ENCODE measurements at regions not wholly inside any gene's neighbourhood (a gene's known extent, or its start where the extent isn't known, plus 50 kb on each side); places are given as distances from the start of the nearest gene placed in this dataset.

- H3K27me3 ChIP-seq (ENCODE audit: control insufficient read depth, insufficient read depth, low read length), result no peaks in the 10 kb centered on the region
- no CpG with 5 or more reads among the region's 4 CpGs for WGBS (ENCODE audit: insufficient coverage)
- H3K36me3 ChIP-seq (ENCODE audit: control insufficient read depth, insufficient read depth, low read length), result no peaks in the 10 kb centered on the region
- H3K4me1 ChIP-seq (ENCODE audit: control insufficient read depth, insufficient read depth, low read length), result no peaks in the 10 kb centered on the region
- H3K9me3 ChIP-seq (ENCODE audit: control insufficient read depth, insufficient read depth, low read length), result no peaks in the 10 kb centered on the region
- DNase-seq (ENCODE audit: low read depth in 4 of 6, low spot score in 6 of 6), result peak in 4 of 6 donors; percentile 43 to 94 (median 73)
- H3K27ac ChIP-seq (ENCODE audit: low read depth, low read length), result no peak overlapping the region
- H3K4me3 ChIP-seq (ENCODE audit: low read depth, low read length), result no peak overlapping the region
Measured at GRCh38 chr11:100575860-100576717, 111.0 kb upstream of the ARHGAP42 start.

GRCh38 chr11:100576718-100577021 lies 110.4 kb upstream of the ARHGAP42 start:
- no peaks in the 10 kb centered on the region for H3K36me3 ChIP-seq (ENCODE audit: control insufficient read depth, insufficient read depth, low read length)
- WGBS (ENCODE audit: insufficient coverage), result no CpG with 5 or more reads among the region's 3 CpGs
- no peak overlapping the region for H3K27ac ChIP-seq (ENCODE audit: low read depth, low read length)
- no peaks in the 10 kb centered on the region for H3K27me3 ChIP-seq (ENCODE audit: control insufficient read depth, insufficient read depth, low read length)
- no peak overlapping the region for H3K4me3 ChIP-seq (ENCODE audit: low read depth, low read length)
- no peaks in the 10 kb centered on the region for H3K4me1 ChIP-seq (ENCODE audit: control insufficient read depth, insufficient read depth, low read length)
- DNase-seq (ENCODE audit: low read depth in 4 of 6, low spot score in 6 of 6), result no peak
- H3K9me3 ChIP-seq (ENCODE audit: control insufficient read depth, insufficient read depth, low read length), result no peaks in the 10 kb centered on the region

GRCh38 chr11:100578831-100579311 lies 108.2 kb upstream of the ARHGAP42 start:
- Histone ChIP-seq H3K27me3 (ENCODE audit: control insufficient read depth, insufficient read depth, low read length) (no peaks in the 10 kb centered on the region), H3K9me3 (ENCODE audit: control insufficient read depth, insufficient read depth, low read length) (no peaks in the 10 kb centered on the region), H3K4me3 (ENCODE audit: low read depth, low read length) (no peak overlapping the region), H3K36me3 (ENCODE audit: control insufficient read depth, insufficient read depth, low read length) (no peaks in the 10 kb centered on the region), H3K4me1 (ENCODE audit: control insufficient read depth, insufficient read depth, low read length) (no peaks in the 10 kb centered on the region), H3K27ac (ENCODE audit: low read depth, low read length) (no peak overlapping the region)
- WGBS (ENCODE audit: insufficient coverage), result no CpG with 5 or more reads among the region's 5 CpGs
- peak in 1 of 6 donors; percentile 16 for DNase-seq (ENCODE audit: low read depth in 4 of 6, low spot score in 6 of 6)

- Histone ChIP-seq H3K4me3 (ENCODE audit: low read depth, low read length) (no peak overlapping the region), H3K27me3 (ENCODE audit: control insufficient read depth, insufficient read depth, low read length) (no peaks in the 10 kb centered on the region), H3K27ac (ENCODE audit: low read depth, low read length) (no peak overlapping the region), H3K9me3 (ENCODE audit: control insufficient read depth, insufficient read depth, low read length) (no peaks in the 10 kb centered on the region), H3K36me3 (ENCODE audit: control insufficient read depth, insufficient read depth, low read length) (no peaks in the 10 kb centered on the region), H3K4me1 (ENCODE audit: control insufficient read depth, insufficient read depth, low read length) (no peaks in the 10 kb centered on the region)
- DNase-seq (ENCODE audit: low read depth in 4 of 6, low spot score in 6 of 6), result no peak
- WGBS (ENCODE audit: insufficient coverage), result 81% methylated on average over 4 of the region's 4 CpGs
Measured at GRCh38 chr11:100581318-100581717, 105.8 kb upstream of the ARHGAP42 start.

GRCh38 chr11:100584201-100584985 lies 102.7 kb upstream of the ARHGAP42 start:
- 89% methylated on average over 3 of the region's 3 CpGs for WGBS (ENCODE audit: insufficient coverage)
- H3K4me1 ChIP-seq (ENCODE audit: control insufficient read depth, insufficient read depth, low read length), result no peaks in the 10 kb centered on the region

GRCh38 chr11:100585728-100586127 lies 101.4 kb upstream of the ARHGAP42 start:
- H3K27ac ChIP-seq (ENCODE audit: low read depth, low read length), result no peak overlapping the region
- no peak for DNase-seq (ENCODE audit: low read depth in 4 of 6, low spot score in 6 of 6)
- WGBS (ENCODE audit: insufficient coverage), result 80% methylated on average over 1 of the region's 2 CpGs
- H3K4me1 ChIP-seq (ENCODE audit: control insufficient read depth, insufficient read depth, low read length), result no peaks in the 10 kb centered on the region
- no peaks in the 10 kb centered on the region for H3K9me3 ChIP-seq (ENCODE audit: control insufficient read depth, insufficient read depth, low read length)
- H3K4me3 ChIP-seq (ENCODE audit: low read depth, low read length), result no peak overlapping the region
- no peaks in the 10 kb centered on the region for H3K27me3 ChIP-seq (ENCODE audit: control insufficient read depth, insufficient read depth, low read length)
- no peaks in the 10 kb centered on the region for H3K36me3 ChIP-seq (ENCODE audit: control insufficient read depth, insufficient read depth, low read length)

More at GRCh38 chr11:100584201-100584985, 102.7 kb upstream of the ARHGAP42 start:
- H3K27me3 ChIP-seq (ENCODE audit: control insufficient read depth, insufficient read depth, low read length), result no peaks in the 10 kb centered on the region
- H3K36me3 ChIP-seq (ENCODE audit: control insufficient read depth, insufficient read depth, low read length), result no peaks in the 10 kb centered on the region
- H3K4me3 ChIP-seq (ENCODE audit: low read depth, low read length), result no peak overlapping the region
- H3K27ac ChIP-seq (ENCODE audit: low read depth, low read length), result no peak overlapping the region
- no peaks in the 10 kb centered on the region for H3K9me3 ChIP-seq (ENCODE audit: control insufficient read depth, insufficient read depth, low read length)
- DNase-seq (ENCODE audit: low read depth in 4 of 6, low spot score in 6 of 6), result no peak

GRCh38 chr11:100586361-100587101 lies 100.6 kb upstream of the ARHGAP42 start:
- no peaks in the 10 kb centered on the region for H3K27me3 ChIP-seq (ENCODE audit: control insufficient read depth, insufficient read depth, low read length)
- H3K4me3 ChIP-seq (ENCODE audit: low read depth, low read length), result no peak overlapping the region
- no peaks in the 10 kb centered on the region for H3K36me3 ChIP-seq (ENCODE audit: control insufficient read depth, insufficient read depth, low read length)
- no peaks in the 10 kb centered on the region for H3K4me1 ChIP-seq (ENCODE audit: control insufficient read depth, insufficient read depth, low read length)
- DNase-seq (ENCODE audit: low read depth in 4 of 6, low spot score in 6 of 6), result peak in 1 of 6 donors; percentile 44
- no peaks in the 10 kb centered on the region for H3K9me3 ChIP-seq (ENCODE audit: control insufficient read depth, insufficient read depth, low read length)
- no CpG with 5 or more reads among the region's 2 CpGs for WGBS (ENCODE audit: insufficient coverage)
- H3K27ac ChIP-seq (ENCODE audit: low read depth, low read length), result no peak overlapping the region

GRCh38 chr11:100592619-100593260 lies 94.3 kb upstream of the ARHGAP42 start:
- H3K27ac ChIP-seq (ENCODE audit: low read depth, low read length), result no peak overlapping the region
- WGBS (ENCODE audit: insufficient coverage), result 74% methylated on average over 4 of the region's 6 CpGs
- DNase-seq (ENCODE audit: low read depth in 4 of 6, low spot score in 6 of 6), result peak in 2 of 6 donors; percentile 20 to 84
- H3K27me3 ChIP-seq (ENCODE audit: control insufficient read depth, insufficient read depth, low read length), result no peaks in the 10 kb centered on the region
- no peak overlapping the region for H3K4me3 ChIP-seq (ENCODE audit: low read depth, low read length)
- no peaks in the 10 kb centered on the region for H3K4me1 ChIP-seq (ENCODE audit: control insufficient read depth, insufficient read depth, low read length)
- H3K9me3 ChIP-seq (ENCODE audit: control insufficient read depth, insufficient read depth, low read length), result no peaks in the 10 kb centered on the region
- H3K36me3 ChIP-seq (ENCODE audit: control insufficient read depth, insufficient read depth, low read length), result no peaks in the 10 kb centered on the region

- 100% methylated on average over 1 of the region's 2 CpGs for WGBS (ENCODE audit: insufficient coverage)
- no peaks in the 10 kb centered on the region for H3K9me3 ChIP-seq (ENCODE audit: control insufficient read depth, insufficient read depth, low read length)
Measured at GRCh38 chr11:100593291-100593690, 93.8 kb upstream of the ARHGAP42 start.

More at GRCh38 chr11:100593291-100593690, 93.8 kb upstream of the ARHGAP42 start:
- Histone ChIP-seq H3K36me3 (ENCODE audit: control insufficient read depth, insufficient read depth, low read length) (no peaks in the 10 kb centered on the region), H3K4me3 (ENCODE audit: low read depth, low read length) (no peak overlapping the region), H3K4me1 (ENCODE audit: control insufficient read depth, insufficient read depth, low read length) (no peaks in the 10 kb centered on the region), H3K27ac (ENCODE audit: low read depth, low read length) (no peak overlapping the region), H3K27me3 (ENCODE audit: control insufficient read depth, insufficient read depth, low read length) (no peaks in the 10 kb centered on the region)
- peak in 2 of 6 donors; percentile 66 to 82 for DNase-seq (ENCODE audit: low read depth in 4 of 6, low spot score in 6 of 6)
